MCF 10A (cell line): ENCODE measurements at regions not wholly inside any gene's neighbourhood (a gene's known extent, or its start where the extent isn't known, plus 50 kb on each side); places are given as distances from the start of the nearest gene placed in this dataset.

ENCODE experiments used
- BruUV-seq: library from RNA; stranded (reverse); fragments of 400-500 nt; replicated peaks from 2 replicates; lab custom pipeline; 2021; lab: Mats Ljungman, UMichigan
- CTCF ChIA-PET: fragments of 300-600 bp; sonication (Branson Sonifier 250); formaldehyde crosslinking; extraction: SDS; loops from one replicate; lab custom pipeline; 2021; ENCODE audit warnings: antibody characterized with exemption, inconsistent platforms; lab: Yijun Ruan, JAX
- POLR2A ChIA-PET: fragments of 300-600, 350-650 bp; sonication (Branson Sonifier 250); formaldehyde crosslinking; extraction: SDS; loops from one replicate; lab custom pipeline; 2020; ENCODE audit warnings: antibody characterized with exemption, inconsistent platforms; lab: Yijun Ruan, JAX
- DNase-seq: peaks from one replicate; pipeline ENCODE4 v3.0.0-alpha.2; 2018; ENCODE audit not compliant: unreplicated experiment
- H3K27ac Mint-ChIP-seq: one replicate; pipeline ENCODE4 v1.8.0; 2022; ENCODE audit warnings: mild to moderate bottlenecking, low read depth, mixed read lengths; ENCODE audit not compliant: unreplicated experiment
- H3K27me3 Mint-ChIP-seq: one replicate; pipeline ENCODE4 v1.8.0; 2022; ENCODE audit warnings: mixed read lengths; ENCODE audit not compliant: insufficient read depth, unreplicated experiment
- H3K36me3 Mint-ChIP-seq: one replicate; pipeline ENCODE4 v1.8.0; 2022; ENCODE audit warnings: mild to moderate bottlenecking, moderate library complexity, mixed read lengths; ENCODE audit not compliant: insufficient read depth, unreplicated experiment
- H3K4me1 Mint-ChIP-seq: one replicate; pipeline ENCODE4 v1.8.0; 2022; ENCODE audit warnings: mixed read lengths; ENCODE audit not compliant: insufficient read depth, unreplicated experiment
- H3K4me3 Mint-ChIP-seq: one replicate; pipeline ENCODE4 v1.8.0; 2022; ENCODE audit warnings: mild to moderate bottlenecking, moderate library complexity, mixed read lengths; ENCODE audit not compliant: unreplicated experiment
- H3K9me3 Mint-ChIP-seq: one replicate; pipeline ENCODE4 v1.8.0; 2022; ENCODE audit warnings: mixed read lengths; ENCODE audit not compliant: unreplicated experiment
- intact Hi-C: fragments of 100-400 bp; cut with micrococcal nuclease; formaldehyde crosslinking; loops from 2 replicates; pipeline ENCODE4 v1.14.1; 2022
- TF ChIP-seq, protein P1 (sequence below): fragments of 200-600 bp; IDR thresholded peaks from one replicate; pipeline ENCODE4 v1.8.0; 2022; ENCODE audit warnings: antibody characterized with exemption, mild to moderate bottlenecking; ENCODE audit not compliant: unreplicated experiment

DNA sequence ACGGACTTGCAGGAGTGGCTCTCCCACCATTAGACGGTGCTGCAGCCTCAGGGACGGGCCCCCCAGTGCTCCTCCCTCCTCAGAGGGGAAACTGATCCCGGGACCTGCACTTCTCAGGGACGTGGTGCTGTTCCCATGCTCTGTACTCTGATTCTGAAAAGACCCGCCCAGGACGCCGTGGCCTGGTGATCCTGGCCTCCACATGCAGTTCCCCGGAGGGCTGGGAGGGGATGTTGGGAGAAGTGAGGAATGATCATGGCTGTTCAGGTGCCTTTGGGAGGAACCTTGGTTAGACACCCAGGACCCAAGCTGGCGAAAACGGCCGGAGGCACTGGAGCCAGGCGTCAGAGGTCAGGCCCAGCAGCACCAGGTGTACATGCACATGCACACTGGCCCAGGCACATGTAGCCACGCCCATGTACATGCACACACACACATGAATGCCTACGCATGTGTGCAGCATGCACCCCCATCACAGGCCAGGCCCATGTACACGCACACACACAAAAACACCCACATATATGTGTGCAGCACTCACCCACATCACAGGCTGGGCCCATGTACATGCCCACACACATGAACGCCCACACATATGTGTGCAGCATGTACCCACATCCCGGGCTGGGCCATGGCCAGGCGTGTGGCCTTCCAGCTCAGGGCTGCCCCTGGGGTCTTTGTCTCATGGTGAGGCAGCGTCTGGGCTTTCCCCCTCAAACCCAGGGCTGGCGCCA, 52.6 kb upstream of the DACT2 start:
- BruUV-seq: no TSS peak
- no peak overlapping the region for H3K27ac Mint-ChIP-seq
- H3K27me3 Mint-ChIP-seq: peaks cover 27% of the 10 kb centered on the region
- no peaks in the 10 kb centered on the region for H3K9me3 Mint-ChIP-seq
- H3K4me1 Mint-ChIP-seq: peaks cover 6% of the 10 kb centered on the region
- no peak overlapping the region for H3K4me3 Mint-ChIP-seq
- CTCF ChIA-PET: interaction anchor here (0.5 to 4.7 kb wide), 4 partner anchors 18 to 1209 kb away, joined by 3 to 68 read pairs (median 12); no protein-coding TSS in a partner anchor
- POLR2A ChIA-PET: no interaction called here
- intact Hi-C loops: loop anchor here (2.0 kb wide), 2 partner anchors 245 to 287 kb away; no protein-coding TSS in a partner anchor
- DNase-seq: no peak
- TF ChIP-seq, protein P1, sequence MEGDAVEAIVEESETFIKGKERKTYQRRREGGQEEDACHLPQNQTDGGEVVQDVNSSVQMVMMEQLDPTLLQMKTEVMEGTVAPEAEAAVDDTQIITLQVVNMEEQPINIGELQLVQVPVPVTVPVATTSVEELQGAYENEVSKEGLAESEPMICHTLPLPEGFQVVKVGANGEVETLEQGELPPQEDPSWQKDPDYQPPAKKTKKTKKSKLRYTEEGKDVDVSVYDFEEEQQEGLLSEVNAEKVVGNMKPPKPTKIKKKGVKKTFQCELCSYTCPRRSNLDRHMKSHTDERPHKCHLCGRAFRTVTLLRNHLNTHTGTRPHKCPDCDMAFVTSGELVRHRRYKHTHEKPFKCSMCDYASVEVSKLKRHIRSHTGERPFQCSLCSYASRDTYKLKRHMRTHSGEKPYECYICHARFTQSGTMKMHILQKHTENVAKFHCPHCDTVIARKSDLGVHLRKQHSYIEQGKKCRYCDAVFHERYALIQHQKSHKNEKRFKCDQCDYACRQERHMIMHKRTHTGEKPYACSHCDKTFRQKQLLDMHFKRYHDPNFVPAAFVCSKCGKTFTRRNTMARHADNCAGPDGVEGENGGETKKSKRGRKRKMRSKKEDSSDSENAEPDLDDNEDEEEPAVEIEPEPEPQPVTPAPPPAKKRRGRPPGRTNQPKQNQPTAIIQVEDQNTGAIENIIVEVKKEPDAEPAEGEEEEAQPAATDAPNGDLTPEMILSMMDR: no peak
- H3K36me3 Mint-ChIP-seq: no peaks in the 10 kb centered on the region

DNA sequence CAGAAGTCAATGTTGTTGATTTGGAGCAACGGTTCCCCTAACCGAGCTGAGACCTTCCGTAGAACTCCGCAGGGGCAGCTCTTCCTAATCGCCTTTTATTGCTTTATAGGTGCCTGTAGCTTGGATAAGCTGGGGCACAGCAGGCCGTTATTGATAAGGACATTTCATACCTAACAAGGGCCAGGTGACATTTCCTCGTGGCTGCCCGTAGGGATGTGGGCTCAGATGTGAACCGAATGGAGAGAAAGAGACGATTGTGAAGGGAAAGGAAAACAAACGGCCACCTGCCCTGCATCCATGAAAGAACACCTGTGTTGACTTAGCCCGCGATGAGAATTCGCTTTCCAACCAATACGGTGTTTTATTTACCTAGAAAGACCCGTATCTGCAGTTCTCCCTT, 53.3 kb upstream of the DACT2 start:
- Mint-ChIP-seq H3K4me3 (no peak overlapping the region), H3K9me3 (no peaks in the 10 kb centered on the region), H3K36me3 (no peaks in the 10 kb centered on the region), H3K27me3 (peaks cover 34% of the 10 kb centered on the region), H3K27ac (no peak overlapping the region), H3K4me1 (peaks cover 5% of the 10 kb centered on the region)
- no peak for DNase-seq
- intact Hi-C loops: no loop called here
- BruUV-seq: no TSS peak
- POLR2A ChIA-PET: no interaction called here
- CTCF ChIA-PET: interaction anchor here (0.5 kb wide), 1 partner anchor 1208 kb away, joined by 3 read pairs; no protein-coding TSS in a partner anchor
- TF ChIP-seq, protein P1: no peak

DNA sequence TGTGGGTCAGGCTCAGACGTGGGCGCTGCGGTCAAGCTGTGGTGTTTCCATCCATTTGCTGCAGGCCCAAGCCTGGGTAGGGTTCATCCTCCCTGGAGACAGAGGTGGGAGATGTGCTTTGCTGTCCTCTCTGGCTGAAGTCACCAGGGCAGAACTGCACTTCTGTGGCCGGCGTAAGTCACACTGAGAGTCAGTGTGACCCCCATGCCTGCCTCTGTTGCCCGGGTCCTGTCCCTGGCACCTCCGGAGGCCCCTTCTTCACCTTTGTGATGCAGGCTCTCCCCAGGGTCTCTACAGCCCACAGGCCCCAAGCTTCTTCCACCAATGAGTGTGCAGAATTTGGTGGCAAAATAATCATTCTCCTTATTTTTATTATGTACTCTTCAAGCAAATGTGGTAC, 53.8 kb upstream of the DACT2 start:
- TF ChIP-seq, protein P1: no peak
- ChIA-PET POLR2A (no interaction called here), CTCF (interaction anchor here (0.6 kb wide), 1 partner anchor 26 kb away, joined by 3 read pairs; no protein-coding TSS in a partner anchor)
- BruUV-seq: no TSS peak
- Mint-ChIP-seq H3K27me3 (peaks cover 35% of the 10 kb centered on the region), H3K36me3 (no peaks in the 10 kb centered on the region), H3K27ac (no peak overlapping the region), H3K4me3 (no peak overlapping the region), H3K4me1 (peaks cover 5% of the 10 kb centered on the region), H3K9me3 (no peaks in the 10 kb centered on the region)
- DNase-seq: no peak
- intact Hi-C loops: no loop called here

DNA sequence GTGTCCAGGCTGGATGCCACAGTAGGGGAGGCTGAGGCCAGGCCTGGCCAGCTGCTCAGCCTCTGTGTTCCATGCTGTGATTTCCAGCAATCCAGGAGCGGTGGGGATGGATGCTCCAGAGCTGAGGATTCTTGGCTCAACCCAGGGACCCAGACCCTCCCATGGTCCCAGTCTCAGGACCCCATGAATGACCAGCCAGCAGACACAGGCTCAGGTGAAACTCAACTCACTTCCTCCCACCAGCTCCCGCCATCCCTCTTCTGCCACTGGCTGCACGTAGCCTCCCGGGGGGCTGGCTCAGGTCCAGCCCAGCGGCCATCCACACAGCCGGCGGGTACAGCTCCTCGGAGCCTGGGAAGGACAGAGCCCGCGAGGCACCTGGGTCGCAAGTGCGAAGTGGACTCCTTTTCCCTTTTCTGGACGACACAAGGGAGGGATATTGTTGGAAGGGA, 54.5 kb upstream of the DACT2 start:
- Mint-ChIP-seq H3K4me1 (peaks cover 5% of the 10 kb centered on the region), H3K27ac (no peak overlapping the region), H3K4me3 (no peak overlapping the region), H3K27me3 (peaks cover 35% of the 10 kb centered on the region), H3K36me3 (no peaks in the 10 kb centered on the region), H3K9me3 (no peaks in the 10 kb centered on the region)
- DNase-seq: no peak
- TF ChIP-seq, protein P1: no peak
- POLR2A ChIA-PET: no interaction called here
- BruUV-seq: no TSS peak
- CTCF ChIA-PET: interaction anchor here (0.6 kb wide), 1 partner anchor 26 kb away, joined by 3 read pairs; no protein-coding TSS in a partner anchor
- intact Hi-C loops: no loop called here
